Ovary (tissue), 3 donors: ENCODE measurements at regions not wholly inside any gene's neighbourhood (a gene's known extent, or its start where the extent isn't known, plus 50 kb on each side); places are given as distances from the start of the nearest gene placed in this dataset.
"Not testable (repeated sequence)": the region's sequence is repeated elsewhere in the genome, so short reads cannot be mapped to it uniquely, and the experiment has no call there.

ENCODE experiments used
- CTCF ChIP-seq, 3 donors: fragments of 450-650 bp in 2 of 3; fragments of 200-600 bp in 1 of 3; IDR thresholded peaks; one replicate each; pipeline versions ENCODE4 v1.5.1 to v1.8.0; 2016 to 2022; ENCODE audit warnings: antibody characterized with exemption in 3 of 3, mild to moderate bottlenecking in 1 of 3
- EP300 ChIP-seq: sonication (generic); formaldehyde crosslinking; IDR thresholded peaks from one replicate; pipeline ENCODE4 v1.6.1; 2017; ENCODE audit warnings: antibody characterized with exemption
- POLR2A ChIP-seq: fragments of 450-650 bp; IDR thresholded peaks from one replicate; pipeline ENCODE4 v1.6.1; 2017; ENCODE audit warnings: antibody characterized with exemption, mild to moderate bottlenecking, moderate library complexity
- donor health status: DM: no; HTN: no; CAD: no.

GRCh38 chr14:19289669-19290068 is 144.5 kb downstream of the POTEG start:
- not testable (repeated sequence) for TF ChIP-seq POLR2A; CTCF (IDR thresholded peaks at IDR 0.05); EP300
